HG02852 (cell line): ENCODE measurements at regions not wholly inside any gene's neighbourhood (a gene's known extent, or its start where the extent isn't known, plus 50 kb on each side); places are given as distances from the start of the nearest gene placed in this dataset.

ENCODE experiments used
- ATAC-seq: cut with Tn5 transposase; IDR thresholded peaks from one replicate; pipeline ENCODE4 v1.9.1; 2021; ENCODE audit warnings: mild to moderate bottlenecking, moderate library complexity; ENCODE audit not compliant: unreplicated experiment

DNA sequence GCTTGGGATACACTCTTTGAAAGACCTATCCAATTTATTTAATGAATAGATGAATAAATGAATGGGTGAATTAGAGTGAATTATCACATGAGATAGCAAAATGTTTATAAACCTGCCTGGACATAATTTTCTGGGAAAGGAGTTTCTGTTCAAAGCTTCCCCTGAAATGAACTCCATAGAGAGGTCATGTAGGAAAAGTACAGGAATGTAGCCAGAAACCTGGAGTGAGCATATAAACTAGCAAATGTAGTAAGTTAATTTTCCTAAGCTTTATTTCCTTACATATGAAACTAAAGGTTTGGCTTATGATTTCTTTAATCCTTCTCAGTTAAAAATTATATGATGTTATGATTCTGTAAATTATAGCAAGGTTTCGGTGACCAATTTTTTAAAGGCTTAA, 380.3 kb upstream of the RSPO3 start:
- no peak for ATAC-seq

DNA sequence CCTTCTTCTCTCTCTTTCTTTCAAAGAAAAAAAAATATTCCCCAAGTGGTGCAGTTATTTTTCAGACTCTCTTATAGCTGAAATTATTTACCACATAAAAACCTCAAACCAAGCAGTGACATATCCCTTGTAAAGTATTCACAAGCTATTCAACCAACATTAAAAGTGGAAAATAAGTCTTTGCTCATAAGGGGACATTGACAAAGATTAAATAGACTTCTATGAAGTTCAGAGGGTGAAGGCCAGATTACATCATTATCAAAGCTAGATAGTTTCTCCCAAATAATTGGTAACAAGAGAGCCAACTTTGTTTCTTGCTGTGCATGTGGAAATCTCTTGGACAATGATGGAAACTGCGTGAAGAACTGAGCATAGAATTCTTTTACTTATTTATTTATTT, 379.8 kb upstream of the RSPO3 start:
- ATAC-seq: no peak

DNA sequence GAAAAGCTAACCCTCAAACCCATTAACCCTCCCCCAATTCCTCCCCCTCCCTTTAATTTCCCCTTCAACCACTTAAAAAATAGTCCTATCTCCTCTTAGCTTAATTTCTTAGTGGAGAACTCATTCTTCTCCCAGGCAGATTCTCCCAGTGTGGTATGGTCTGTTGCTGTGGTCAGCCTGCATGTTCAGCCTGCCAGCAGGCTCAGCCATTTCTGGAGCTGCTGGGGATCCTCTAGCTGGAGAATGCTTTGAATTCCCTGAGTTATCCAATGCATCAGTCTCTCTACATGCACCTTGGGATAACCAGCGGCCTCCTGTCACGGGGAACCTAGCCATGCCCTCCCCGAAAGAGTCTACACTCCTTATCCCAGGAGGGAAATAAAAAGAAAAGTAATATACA, 375.4 kb upstream of the RSPO3 start:
- no peak for ATAC-seq

- no peak for ATAC-seq
Measured at GRCh38 chr6:126747728-126748540, 370.5 kb upstream of the RSPO3 start.

GRCh38 chr6:126753606-126754005, 364.9 kb upstream of the RSPO3 start:
- no peak for ATAC-seq

DNA sequence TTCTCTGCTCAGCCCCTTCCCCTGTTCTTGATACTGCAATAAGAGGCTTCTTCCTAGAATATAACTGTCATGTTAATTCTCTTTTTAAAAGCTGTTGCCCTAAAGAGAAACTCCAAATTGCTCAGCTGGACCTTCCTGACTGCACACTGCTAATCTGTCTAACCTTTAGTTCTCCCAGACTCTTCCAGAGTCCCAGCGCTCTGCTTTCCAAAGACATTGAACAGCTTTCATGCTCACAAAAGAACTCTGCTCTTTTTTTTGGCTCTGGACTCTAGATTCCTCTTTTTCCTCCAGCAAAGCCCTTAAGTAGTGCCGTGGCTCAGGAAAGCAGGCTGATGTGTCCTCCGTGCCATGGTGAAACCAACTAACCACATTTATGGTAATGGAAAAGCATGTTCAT, 356.6 kb upstream of the RSPO3 start:
- no peak for ATAC-seq

DNA sequence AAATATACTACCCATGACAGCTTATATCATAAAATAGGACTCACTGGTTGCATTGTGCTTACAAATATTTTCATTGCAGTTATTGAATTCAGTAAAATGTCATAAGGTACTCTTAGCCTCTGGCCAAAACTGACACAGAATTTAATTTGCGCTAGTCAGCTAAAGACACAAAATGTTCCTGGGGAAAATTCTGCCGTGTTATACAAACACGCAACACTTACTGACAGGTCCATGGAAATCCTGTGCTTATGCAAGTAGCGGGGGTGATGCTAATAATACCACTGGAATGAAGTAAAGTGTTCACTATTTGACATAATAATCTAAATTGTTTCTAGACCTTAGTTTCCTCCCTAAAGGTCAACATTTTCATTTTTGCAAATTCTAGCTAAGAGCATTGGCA, 354.4 kb upstream of the RSPO3 start:
- no peak for ATAC-seq

- ATAC-seq: no peak
Measured at GRCh38 chr6:126764671-126765070, 353.8 kb upstream of the RSPO3 start.

GRCh38 chr6:126766820-126767219, 351.7 kb upstream of the RSPO3 start:
- ATAC-seq: no peak

DNA sequence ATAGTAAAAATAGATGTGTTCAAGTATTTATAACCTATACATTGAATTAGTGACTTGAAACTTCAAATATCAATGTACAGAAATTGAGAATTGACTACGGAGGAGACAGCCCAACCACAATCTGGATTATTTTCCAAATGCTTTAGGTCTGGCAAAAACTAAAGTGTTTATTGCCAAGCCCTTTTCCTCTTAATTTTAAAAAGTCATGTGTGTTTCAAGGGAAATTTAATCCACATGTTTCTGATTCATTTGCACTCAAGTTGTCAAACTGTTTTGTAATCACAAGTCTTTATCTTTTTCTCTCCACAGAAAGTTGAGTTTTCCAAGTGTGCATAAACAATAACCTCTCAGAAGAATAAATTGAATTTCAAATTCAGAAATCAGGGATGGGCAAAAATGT, 350.8 kb upstream of the RSPO3 start:
- no peak for ATAC-seq

DNA sequence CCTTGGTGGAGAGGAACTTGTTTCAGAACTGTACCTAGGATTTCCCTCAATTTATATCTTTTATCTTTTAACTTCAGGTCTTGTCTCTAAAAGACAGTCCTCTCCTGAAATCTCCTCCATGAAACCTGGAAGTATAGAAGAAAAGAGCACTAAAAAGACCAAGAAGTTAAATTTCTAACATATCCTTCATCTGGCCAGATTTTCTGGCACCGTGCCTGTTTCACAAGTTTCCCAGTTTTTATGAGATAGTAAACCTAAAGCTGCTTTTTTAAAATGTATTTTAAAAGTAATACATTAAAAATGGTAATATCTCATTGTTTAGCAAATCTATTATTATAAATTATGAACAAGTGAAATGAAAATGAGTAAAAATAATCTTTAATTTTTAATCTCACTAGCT, 348.3 kb upstream of the RSPO3 start:
- no peak for ATAC-seq

- ATAC-seq: no peak
Measured at GRCh38 chr6:126773112-126773805, 345.2 kb upstream of the RSPO3 start.

- no peak for ATAC-seq
Measured at GRCh38 chr6:126779331-126779730, 339.1 kb upstream of the RSPO3 start.

DNA sequence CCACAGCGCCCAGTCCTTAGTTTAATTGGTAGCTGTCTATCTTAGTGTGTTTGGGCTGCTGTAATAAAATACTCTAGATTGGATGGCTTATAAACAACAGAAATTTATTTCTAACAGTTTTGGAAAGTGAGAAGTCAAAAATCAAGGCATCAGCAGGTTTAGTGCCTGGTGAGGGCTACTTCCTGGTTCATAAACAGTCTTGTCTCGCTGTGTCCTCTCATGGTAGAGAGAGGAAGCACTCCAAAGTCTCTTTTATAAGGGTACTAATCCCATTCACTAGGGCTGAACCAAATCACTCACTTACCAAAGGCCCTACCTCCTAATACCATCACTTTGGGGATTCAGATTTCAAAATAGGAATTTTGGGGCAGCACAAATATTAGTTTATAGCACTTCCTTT, 336.9 kb upstream of the RSPO3 start:
- no peak for ATAC-seq

GRCh38 chr6:126784161-126784790, 334.2 kb upstream of the RSPO3 start:
- no peak for ATAC-seq

GRCh38 chr6:126786262-126786661, 332.2 kb upstream of the RSPO3 start:
- ATAC-seq: no peak

DNA sequence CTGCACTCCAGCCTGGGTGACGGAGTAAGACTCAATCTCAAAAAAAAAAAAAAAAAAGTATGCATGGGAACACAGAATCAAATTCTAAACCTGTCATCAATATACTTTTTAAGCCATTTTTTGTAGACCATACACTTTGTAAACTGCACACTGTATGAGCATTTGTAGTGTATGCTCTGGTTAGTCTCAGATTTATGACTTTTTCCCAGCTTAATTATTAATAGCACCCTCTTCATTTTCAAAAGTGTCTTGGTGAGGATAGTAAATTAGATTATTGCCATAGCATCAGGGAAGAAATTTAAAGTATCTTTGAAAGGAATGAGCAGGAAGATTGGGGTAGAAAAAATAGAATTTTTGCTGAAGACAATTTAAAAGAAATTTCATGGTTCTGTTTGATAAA, 330.8 kb upstream of the RSPO3 start:
- ATAC-seq: no peak

GRCh38 chr6:126788861-126789365, 329.6 kb upstream of the RSPO3 start:
- no peak for ATAC-seq

GRCh38 chr6:126792340-126793085, 326.0 kb upstream of the RSPO3 start:
- no peak for ATAC-seq

DNA sequence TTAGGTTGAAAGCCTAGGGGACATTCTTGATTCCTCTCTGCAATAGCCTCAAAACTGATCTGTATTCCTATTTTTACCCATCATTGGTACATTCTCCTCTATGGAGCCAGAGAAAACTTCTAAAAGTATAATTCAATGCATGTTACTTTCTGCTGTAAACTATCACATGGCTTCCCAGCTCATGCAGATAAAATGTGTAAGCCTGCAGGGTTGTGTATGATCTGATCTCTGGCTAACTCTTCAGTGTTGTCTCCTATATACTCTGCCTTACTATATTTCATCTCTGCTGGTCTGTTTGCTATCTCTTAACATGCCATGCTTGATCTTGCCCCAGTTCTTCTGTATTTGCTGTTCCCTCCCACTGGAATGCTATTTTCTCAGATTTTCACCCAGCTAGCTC, 323.3 kb upstream of the RSPO3 start:
- no peak for ATAC-seq

DNA sequence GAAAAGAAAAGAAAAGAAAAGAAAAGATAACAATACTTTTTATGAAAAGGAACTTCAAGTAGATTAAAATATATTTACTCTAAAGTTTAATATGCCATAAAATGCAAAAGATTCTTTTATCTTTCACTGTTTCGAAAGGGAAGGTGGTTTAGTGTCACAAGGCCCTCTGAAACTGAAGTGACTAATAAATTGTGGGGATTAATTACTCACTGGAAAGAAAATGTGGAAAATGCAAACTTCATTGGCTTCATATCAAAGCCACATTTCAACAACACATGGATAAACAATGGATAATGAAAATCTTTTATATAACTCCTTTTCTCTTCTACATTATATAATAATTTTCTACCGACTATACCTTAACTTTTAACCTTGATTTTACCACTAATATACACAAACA, 320.5 kb upstream of the RSPO3 start:
- no peak for ATAC-seq
